PC-9 (cell line): ENCODE measurements at regions not wholly inside any gene's neighbourhood (a gene's known extent, or its start where the extent isn't known, plus 50 kb on each side); places are given as distances from the start of the nearest gene placed in this dataset.

ENCODE experiments used
- BruUV-seq: library from RNA; stranded (reverse); fragments of 400-500 nt; replicated peaks from 2 replicates; lab custom pipeline; 2021; lab: Mats Ljungman, UMichigan
- CTCF ChIA-PET: fragments of 300-600 bp; sonication (Branson Sonifier 250); formaldehyde crosslinking; loops from one replicate; lab custom pipeline; 2022; ENCODE audit warnings: antibody characterized with exemption; lab: Charles Lee
- POLR2A ChIA-PET: fragments of 300-600 bp; sonication (Branson Sonifier 250); formaldehyde crosslinking; loops from one replicate; lab custom pipeline; 2022; ENCODE audit warnings: antibody characterized with exemption; ENCODE audit not compliant: unreplicated experiment; lab: Charles Lee
- DNase-seq, 2 experiments: peaks; one replicate each; pipeline versions ENCODE4 v3.0.0 to v3.0.0-alpha.2; 2015 to 2022; ENCODE audit warnings: mixed read lengths in 1 of 2
- H2AFZ ChIP-seq: fragments of 200-600 bp; sonication (generic); 2 replicates; pipeline ENCODE4 v1.8.1; 2017; ENCODE audit warnings: antibody characterized with exemption
- H3F3A ChIP-seq: fragments of 200-600 bp; sonication (generic); 2 replicates; pipeline ENCODE4 v1.8.1; 2017; ENCODE audit warnings: antibody characterized with exemption, mild to moderate bottlenecking, low read depth; ENCODE audit not compliant: insufficient read depth
- H3K27ac ChIP-seq: fragments of 200-600 bp; sonication (generic); 2 replicates; pipeline ENCODE4 v1.6.1; 2016; ENCODE audit warnings: mixed run types
- H3K27me3 ChIP-seq: fragments of 200-600 bp; sonication (generic); 2 replicates; pipeline ENCODE4 v1.6.1; 2016; ENCODE audit warnings: low read depth, mixed run types; ENCODE audit not compliant: insufficient read depth
- H3K36me3 ChIP-seq: fragments of 200-600 bp; sonication (generic); 2 replicates; pipeline ENCODE4 v1.6.1; 2016; ENCODE audit warnings: low read depth, mixed run types
- H3K4me1 ChIP-seq: fragments of 200-600 bp; sonication (generic); replicated peaks from 2 replicates; pipeline ENCODE4 v1.6.1; 2016; ENCODE audit warnings: mixed run types; ENCODE audit not compliant: insufficient read depth
- H3K4me2 ChIP-seq: fragments of 200-600 bp; sonication (generic); 2 replicates; pipeline ENCODE4 v1.6.1; 2017; ENCODE audit warnings: mixed run types
- H3K4me3 ChIP-seq: fragments of 200-600 bp; sonication (generic); 2 replicates; pipeline ENCODE4 v1.6.1; 2016; ENCODE audit warnings: mixed run types
- H3K79me2 ChIP-seq: fragments of 200-600 bp; sonication (generic); 2 replicates; pipeline ENCODE4 v1.6.1; 2017; ENCODE audit warnings: low read depth, mixed run types
- H3K9me2 ChIP-seq: fragments of 200-600 bp; sonication (generic); 2 replicates; pipeline ENCODE4 v1.8.1; 2017; ENCODE audit warnings: mild to moderate bottlenecking; ENCODE audit not compliant: insufficient read depth
- H3K9me3 ChIP-seq: fragments of 200-600 bp; sonication (generic); 2 replicates; pipeline ENCODE4 v1.8.1; 2016; ENCODE audit warnings: low read depth; ENCODE audit not compliant: insufficient read depth
- H4K20me1 ChIP-seq: fragments of 200-600 bp; sonication (generic); 2 replicates; pipeline ENCODE4 v1.8.1; 2017; ENCODE audit not compliant: insufficient read depth
- CTCF ChIP-seq: fragments of 200-600 bp; sonication (generic); conservative IDR thresholded peaks from 2 replicates; pipeline ENCODE4 v1.6.1; 2017; ENCODE audit warnings: mixed run types, antibody characterized with exemption, mild to moderate bottlenecking, moderate library complexity
- EZH2 ChIP-seq: fragments of 200-600 bp; sonication (generic); IDR thresholded peaks from 2 replicates; pipeline ENCODE4 v1.8.0; 2017; ENCODE audit warnings: antibody characterized with exemption, low read depth
- intact Hi-C: fragments of 100-400 bp; cut with micrococcal nuclease; formaldehyde crosslinking; loops from one replicate; pipeline ENCODE4 v1.10.0; 2022; ENCODE audit not compliant: unreplicated experiment

- BruUV-seq = no TSS peak
- no peaks in the 10 kb centered on the region for H3K36me3 ChIP-seq
- CTCF ChIA-PET = no interaction called here
- H3K79me2 ChIP-seq = no peaks in the 10 kb centered on the region
- no peaks in the 10 kb centered on the region for H3K4me1 ChIP-seq
- TF ChIP-seq CTCF (no peak), EZH2 (no peak)
- H4K20me1 ChIP-seq = no peaks in the 10 kb centered on the region
- no peak overlapping the region for H3K27ac ChIP-seq
- no peak for DNase-seq
- POLR2A ChIA-PET = no interaction called here
- H3K9me3 ChIP-seq = no peaks in the 10 kb centered on the region
- intact Hi-C loops = no loop called here
- H3K4me3 ChIP-seq = no peak overlapping the region
- H3K9me2 ChIP-seq = no peaks in the 10 kb centered on the region
- no peak overlapping the region for H3K4me2 ChIP-seq
- no peaks in the 10 kb centered on the region for H3K27me3 ChIP-seq
- no peak overlapping the region for H2AFZ ChIP-seq
- H3F3A ChIP-seq = no peaks in the 10 kb centered on the region
Observed at GRCh38 chr10:56583316-56583715, 222.3 kb upstream of the ZWINT start.

GRCh38 chr10:56567580-56567979 is 206.5 kb upstream of the ZWINT start:
- no peak for DNase-seq
- Histone ChIP-seq H3K4me2 (no peak overlapping the region), H3F3A (no peaks in the 10 kb centered on the region), H3K27me3 (no peaks in the 10 kb centered on the region), H3K27ac (no peak overlapping the region), H3K4me3 (no peak overlapping the region), H3K4me1 (no peaks in the 10 kb centered on the region), H3K79me2 (no peaks in the 10 kb centered on the region), H3K9me3 (no peaks in the 10 kb centered on the region), H3K36me3 (no peaks in the 10 kb centered on the region), H2AFZ (no peak overlapping the region), H3K9me2 (no peaks in the 10 kb centered on the region), H4K20me1 (no peaks in the 10 kb centered on the region)
- BruUV-seq = no TSS peak
- ChIA-PET POLR2A (no interaction called here), CTCF (no interaction called here)
- no peak for TF ChIP-seq EZH2
- no peak for TF ChIP-seq CTCF
- intact Hi-C loops = no loop called here

GRCh38 chr10:56561336-56561735 is 200.3 kb upstream of the ZWINT start:
- Histone ChIP-seq H3K4me3 (no peak overlapping the region), H3K36me3 (no peaks in the 10 kb centered on the region), H3K4me2 (no peak overlapping the region), H3K79me2 (no peaks in the 10 kb centered on the region), H3K4me1 (no peaks in the 10 kb centered on the region), H3F3A (no peaks in the 10 kb centered on the region), H3K27ac (no peak overlapping the region), H3K9me2 (no peaks in the 10 kb centered on the region), H2AFZ (no peak overlapping the region), H4K20me1 (no peaks in the 10 kb centered on the region), H3K27me3 (no peaks in the 10 kb centered on the region), H3K9me3 (no peaks in the 10 kb centered on the region)
- BruUV-seq = no TSS peak
- CTCF ChIA-PET = no interaction called here
- TF ChIP-seq EZH2 (no peak), CTCF (no peak)
- DNase-seq = no peak
- POLR2A ChIA-PET = no interaction called here
- intact Hi-C loops = no loop called here
